Gastroesophageal sphincter (tissue), 4 donors: ENCODE measurements at regions not wholly inside any gene's neighbourhood (a gene's known extent, or its start where the extent isn't known, plus 50 kb on each side); places are given as distances from the start of the nearest gene placed in this dataset.

Source experiments
- ATAC-seq: fragments of 150-250 bp; one replicate; pipeline ENCODE4 v1.9.1; 2016; ENCODE audit warnings: mild to moderate bottlenecking, moderate library complexity
- H3K27ac ChIP-seq, 4 donors: fragments of 200-600 bp; sonication (generic) in 3 of 4; 1 replicate in 3 of 4; 2 replicates in 1 of 4; pipeline ENCODE4 v1.5.1; 2016 to 2019
- H3K27me3 ChIP-seq: fragments of 200-600 bp; sonication (generic); one replicate; pipeline ENCODE4 v1.5.1; 2019
- H3K36me3 ChIP-seq, 2 donors: fragments of 200-600 bp; sonication (generic); one replicate each; pipeline ENCODE4 v1.5.1; 2019; ENCODE audit warnings: control low read depth in 1 of 2
- H3K4me1 ChIP-seq, 3 donors: fragments of 200-600 bp; sonication (generic); 1 replicate in 2 of 3; 2 replicates in 1 of 3; pipeline ENCODE4 v1.5.1; 2016 to 2019; ENCODE audit warnings: control low read depth in 2 of 3
- H3K4me3 ChIP-seq, 2 donors: fragments of 200-600 bp; sonication (generic); one replicate each; pipeline ENCODE4 v1.5.1; 2019; ENCODE audit warnings: mild to moderate bottlenecking in 1 of 2, moderate library complexity in 1 of 2
- H3K9me3 ChIP-seq, 3 donors: fragments of 200-600 bp; sonication (generic); one replicate each; pipeline ENCODE4 v1.5.1; 2017 to 2019; ENCODE audit warnings: control low read depth in 2 of 3
- EP300 ChIP-seq: sonication (generic); formaldehyde crosslinking; IDR thresholded peaks from one replicate; pipeline ENCODE4 v1.6.1; 2017; ENCODE audit warnings: antibody characterized with exemption, mild to moderate bottlenecking
- POLR2A ChIP-seq, 2 donors: fragments of 450-650 bp; IDR thresholded peaks; one replicate each; pipeline ENCODE4 v1.6.1; 2017; ENCODE audit warnings: antibody characterized with exemption in 2 of 2, mild to moderate bottlenecking in 2 of 2, moderate library complexity in 1 of 2
- POLR2AphosphoS5 ChIP-seq: sonication (generic); formaldehyde crosslinking; IDR thresholded peaks from one replicate; pipeline ENCODE4 v1.6.1; 2017; ENCODE audit warnings: antibody characterized with exemption
- WGBS, 2 donors: methylation state at CpG; one replicate each; pipeline ENCODE4 v1.1.5; 2018; ENCODE audit warnings: low coverage in 1 of 2; 5-methylcytosine and 5-hydroxymethylcytosine counted together
- TF ChIP-seq, protein P1 (sequence below), 4 experiments: fragments of 200-600 bp in 2 of 4; fragments of 450-650 bp in 2 of 4; sonication (generic) in 1 of 4; IDR thresholded peaks; one replicate each; pipeline ENCODE4 v1.5.1; 2017 to 2019; ENCODE audit warnings: antibody characterized with exemption in 4 of 4, mild to moderate bottlenecking in 2 of 4, moderate library complexity in 2 of 4

DNA sequence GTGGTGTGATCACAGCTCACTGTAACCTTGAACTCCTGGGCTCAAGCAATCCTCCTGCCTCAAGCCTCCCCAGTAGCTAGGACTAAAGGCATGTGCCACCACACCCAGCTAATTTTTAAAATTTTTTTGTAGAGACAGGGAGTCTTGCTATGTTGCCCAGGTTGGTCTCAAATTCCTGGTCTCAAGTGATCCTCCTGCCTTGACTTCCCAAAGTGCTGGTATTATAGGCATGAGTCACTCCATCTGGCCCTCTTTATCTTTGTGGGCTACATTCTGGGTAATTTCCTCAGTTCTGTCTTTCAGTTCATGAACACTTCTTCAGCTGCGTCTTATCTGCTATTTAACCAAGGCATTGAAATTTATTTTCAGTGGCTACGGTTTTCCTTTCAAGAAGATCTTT is 196.6 kb upstream of the IER5L start:
- Histone ChIP-seq H3K9me3 (peaks cover 0 to 6% (median 0%) of the 10 kb centered on the region in 3 donors), H3K27me3 (no peaks in the 10 kb centered on the region), H3K4me3 (no peak overlapping the region), H3K27ac (no peak overlapping the region), H3K4me1 (no peaks in the 10 kb centered on the region), H3K36me3 (no peaks in the 10 kb centered on the region)
- TF ChIP-seq EP300: no peak
- no peak for TF ChIP-seq POLR2AphosphoS5
- no peak for TF ChIP-seq POLR2A (IDR thresholded peaks at IDR 0.05)
- TF ChIP-seq, protein P1, sequence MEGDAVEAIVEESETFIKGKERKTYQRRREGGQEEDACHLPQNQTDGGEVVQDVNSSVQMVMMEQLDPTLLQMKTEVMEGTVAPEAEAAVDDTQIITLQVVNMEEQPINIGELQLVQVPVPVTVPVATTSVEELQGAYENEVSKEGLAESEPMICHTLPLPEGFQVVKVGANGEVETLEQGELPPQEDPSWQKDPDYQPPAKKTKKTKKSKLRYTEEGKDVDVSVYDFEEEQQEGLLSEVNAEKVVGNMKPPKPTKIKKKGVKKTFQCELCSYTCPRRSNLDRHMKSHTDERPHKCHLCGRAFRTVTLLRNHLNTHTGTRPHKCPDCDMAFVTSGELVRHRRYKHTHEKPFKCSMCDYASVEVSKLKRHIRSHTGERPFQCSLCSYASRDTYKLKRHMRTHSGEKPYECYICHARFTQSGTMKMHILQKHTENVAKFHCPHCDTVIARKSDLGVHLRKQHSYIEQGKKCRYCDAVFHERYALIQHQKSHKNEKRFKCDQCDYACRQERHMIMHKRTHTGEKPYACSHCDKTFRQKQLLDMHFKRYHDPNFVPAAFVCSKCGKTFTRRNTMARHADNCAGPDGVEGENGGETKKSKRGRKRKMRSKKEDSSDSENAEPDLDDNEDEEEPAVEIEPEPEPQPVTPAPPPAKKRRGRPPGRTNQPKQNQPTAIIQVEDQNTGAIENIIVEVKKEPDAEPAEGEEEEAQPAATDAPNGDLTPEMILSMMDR (IDR thresholded peaks at IDR 0.05): no peak
- WGBS, 2 donors: 93 to 100% methylated on average over 2 of the region's 2 CpGs
- ATAC-seq: no peak

DNA sequence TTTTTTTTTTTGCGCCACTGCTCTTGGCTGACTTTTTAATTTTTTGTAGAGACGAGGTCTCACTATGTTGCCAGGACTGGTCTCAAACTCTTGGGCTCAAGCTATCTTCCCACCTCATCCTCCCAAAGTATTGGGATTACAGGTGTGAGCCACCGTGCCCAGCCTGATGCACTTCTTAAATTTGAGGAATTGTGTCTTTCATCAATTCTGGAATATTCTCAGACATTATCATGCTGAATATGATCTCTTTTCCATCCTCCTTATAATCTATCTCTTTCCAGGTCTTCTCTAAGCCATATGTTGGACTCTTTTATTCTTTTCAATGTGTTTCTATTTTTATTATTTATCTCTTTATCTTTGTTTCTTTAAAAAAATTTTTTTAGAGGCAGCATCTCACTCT is 196.2 kb upstream of the IER5L start:
- TF ChIP-seq EP300 (no peak), POLR2AphosphoS5 (no peak), POLR2A (IDR thresholded peaks at IDR 0.05) (no peak)
- TF ChIP-seq, protein P1 (IDR thresholded peaks at IDR 0.05): no peak
- Histone ChIP-seq H3K27me3 (no peaks in the 10 kb centered on the region), H3K9me3 (peaks cover 0 to 10% (median 0%) of the 10 kb centered on the region in 3 donors), H3K36me3 (no peaks in the 10 kb centered on the region), H3K4me3 (no peak overlapping the region), H3K27ac (no peak overlapping the region), H3K4me1 (no peaks in the 10 kb centered on the region)
- ATAC-seq: no peak
- 96 to 97% methylated on average over 3 of the region's 3 CpGs for WGBS, 2 donors

DNA sequence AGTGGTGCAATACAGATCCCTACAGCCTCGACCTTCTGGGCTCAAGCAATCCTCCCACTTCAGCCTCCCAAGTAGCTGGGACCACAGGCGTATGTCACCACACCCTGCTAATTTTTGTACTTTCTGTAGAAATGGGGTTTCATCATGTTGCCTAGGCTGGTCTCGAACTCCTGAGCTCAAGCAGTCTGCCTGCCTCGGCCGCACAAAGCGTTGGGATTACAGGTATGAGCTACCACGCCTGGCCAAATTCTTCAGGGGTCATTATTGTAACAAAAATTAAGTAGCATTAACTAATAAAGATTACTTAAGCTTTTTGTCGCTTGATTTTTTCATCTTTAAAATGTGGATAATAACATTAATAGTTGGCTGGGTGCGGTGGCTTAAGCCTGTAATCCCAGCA is 195.3 kb upstream of the IER5L start:
- 92 to 95% methylated on average over 4 to 9 of the region's 9 CpGs for WGBS, 2 donors
- Histone ChIP-seq H3K9me3 (peaks cover 0 to 13% (median 0%) of the 10 kb centered on the region in 3 donors), H3K36me3 (no peaks in the 10 kb centered on the region), H3K4me1 (no peaks in the 10 kb centered on the region), H3K27ac (no peak overlapping the region), H3K4me3 (no peak overlapping the region), H3K27me3 (no peaks in the 10 kb centered on the region)
- TF ChIP-seq POLR2A (IDR thresholded peaks at IDR 0.05): no peak
- TF ChIP-seq, protein P1 (IDR thresholded peaks at IDR 0.05): no peak
- no peak for TF ChIP-seq EP300
- no peak for TF ChIP-seq POLR2AphosphoS5
- ATAC-seq: no peak

- no peaks in the 10 kb centered on the region for H3K36me3 ChIP-seq
- H3K27me3 ChIP-seq: no peaks in the 10 kb centered on the region
Observed at GRCh38 chr9:129370770-129371169, 192.7 kb upstream of the IER5L start.

GRCh38 chr9:129368444-129368978 is 190.4 kb upstream of the IER5L start:
- no peak overlapping the region for H3K4me3 ChIP-seq
- WGBS, 2 donors: 88 to 94% methylated on average over 4 to 6 of the region's 6 CpGs
- TF ChIP-seq, protein P1 (IDR thresholded peaks at IDR 0.05): no peak
- TF ChIP-seq EP300 (no peak), POLR2AphosphoS5 (no peak), POLR2A (IDR thresholded peaks at IDR 0.05) (no peak)
- no peaks in the 10 kb centered on the region for H3K4me1 ChIP-seq
- no peaks in the 10 kb centered on the region for H3K36me3 ChIP-seq
- no peak overlapping the region for H3K27ac ChIP-seq
- H3K27me3 ChIP-seq: no peaks in the 10 kb centered on the region
- no peak for ATAC-seq
- peaks cover 0 to 13% (median 0%) of the 10 kb centered on the region in 3 donors for H3K9me3 ChIP-seq

More at GRCh38 chr9:129370770-129371169, 192.7 kb upstream of the IER5L start:
- no peak overlapping the region for H3K27ac ChIP-seq
- WGBS, 2 donors: 85% methylated on average over 3 of the region's 7 CpGs; no CpG with 5 or more reads in 1 of the 2 donors
- ATAC-seq: no peak
- H3K4me3 ChIP-seq: no peak overlapping the region
- H3K4me1 ChIP-seq: no peaks in the 10 kb centered on the region
- H3K9me3 ChIP-seq: peaks cover 0 to 13% (median 0%) of the 10 kb centered on the region in 3 donors
- TF ChIP-seq EP300: no peak
- no peak for TF ChIP-seq POLR2AphosphoS5
- TF ChIP-seq, protein P1 (IDR thresholded peaks at IDR 0.05): no peak
- TF ChIP-seq POLR2A (IDR thresholded peaks at IDR 0.05): no peak
